HL-60 (cell line): ENCODE measurements at regions not wholly inside any gene's neighbourhood (a gene's known extent, or its start where the extent isn't known, plus 50 kb on each side); places are given as distances from the start of the nearest gene placed in this dataset.

Source experiments
- DNase-seq, 2 experiments: peaks; one replicate each; pipeline ENCODE4 v3.0.0-alpha.2; 2010 to 2020; ENCODE audit warnings: low read depth in 1 of 2, low spot score in 1 of 2
- H3K27ac ChIP-seq: fragments of 250-450 bp; sonication (Bioruptor Pico); replicated peaks from 2 replicates; pipeline ENCODE4 v1.5.1; 2020; ENCODE audit warnings: mild to moderate bottlenecking, moderate library complexity
- H3K27me3 ChIP-seq: fragments of 250-450 bp; sonication (Bioruptor Pico); 2 replicates; pipeline ENCODE4 v1.5.1; 2021; ENCODE audit warnings: mild to moderate bottlenecking, moderate library complexity; ENCODE audit not compliant: insufficient read depth, poor library complexity, severe bottlenecking
- H3K4me3 ChIP-seq: replicated peaks from 2 replicates; pipeline ENCODE4 v1.5.1; 2011; ENCODE audit warnings: mild to moderate bottlenecking, control low read depth, low read length; ENCODE audit not compliant: insufficient read depth
- GABPA ChIP-seq: IDR thresholded peaks from 2 replicates; pipeline ENCODE4 v1.6.1; 2012; ENCODE audit warnings: low read depth
- POLR2AphosphoS5 ChIP-seq: IDR thresholded peaks from 2 replicates; pipeline ENCODE4 v1.6.1; 2012; ENCODE audit warnings: low read depth
- SPI1 ChIP-seq: IDR thresholded peaks from 2 replicates; pipeline ENCODE4 v1.6.1; 2012; ENCODE audit warnings: low read depth, mild to moderate bottlenecking, borderline replicate concordance
- TF ChIP-seq, protein P1 (sequence below): IDR thresholded peaks from 2 replicates; pipeline ENCODE4 v1.6.1; 2012; ENCODE audit warnings: low read depth; ENCODE audit not compliant: insufficient replicate concordance
- TF ChIP-seq, protein P2 (sequence below): IDR thresholded peaks from one replicate; pipeline ENCODE4 v1.5.1; 2011; ENCODE audit warnings: low read length, control low read depth, inconsistent platforms; ENCODE audit not compliant: insufficient read depth

DNA sequence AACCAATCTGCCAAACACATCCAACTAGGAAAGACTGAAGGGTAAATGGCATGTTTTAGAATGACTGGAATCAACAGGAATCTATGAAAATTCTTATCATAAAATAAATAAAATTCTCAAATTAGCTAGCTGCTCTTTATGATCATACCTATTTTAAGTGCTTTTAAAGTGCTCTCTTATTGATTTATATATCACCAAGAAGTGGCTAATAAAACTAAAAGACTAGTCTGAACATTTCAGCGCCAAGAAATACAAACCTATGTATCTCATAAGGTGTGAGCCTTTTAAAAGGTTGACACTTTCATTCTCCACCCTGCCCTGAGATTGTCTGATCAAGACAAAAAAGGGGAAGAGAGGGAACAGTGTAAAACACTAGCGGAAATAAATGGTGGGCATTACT is 136.8 kb upstream of the ARHGAP42 start:
- TF ChIP-seq POLR2AphosphoS5: no peak
- TF ChIP-seq SPI1: no peak
- no peak for DNase-seq
- Histone ChIP-seq H3K27me3 (no peaks in the 10 kb centered on the region), H3K4me3 (no peak overlapping the region), H3K27ac (no peak overlapping the region)

DNA sequence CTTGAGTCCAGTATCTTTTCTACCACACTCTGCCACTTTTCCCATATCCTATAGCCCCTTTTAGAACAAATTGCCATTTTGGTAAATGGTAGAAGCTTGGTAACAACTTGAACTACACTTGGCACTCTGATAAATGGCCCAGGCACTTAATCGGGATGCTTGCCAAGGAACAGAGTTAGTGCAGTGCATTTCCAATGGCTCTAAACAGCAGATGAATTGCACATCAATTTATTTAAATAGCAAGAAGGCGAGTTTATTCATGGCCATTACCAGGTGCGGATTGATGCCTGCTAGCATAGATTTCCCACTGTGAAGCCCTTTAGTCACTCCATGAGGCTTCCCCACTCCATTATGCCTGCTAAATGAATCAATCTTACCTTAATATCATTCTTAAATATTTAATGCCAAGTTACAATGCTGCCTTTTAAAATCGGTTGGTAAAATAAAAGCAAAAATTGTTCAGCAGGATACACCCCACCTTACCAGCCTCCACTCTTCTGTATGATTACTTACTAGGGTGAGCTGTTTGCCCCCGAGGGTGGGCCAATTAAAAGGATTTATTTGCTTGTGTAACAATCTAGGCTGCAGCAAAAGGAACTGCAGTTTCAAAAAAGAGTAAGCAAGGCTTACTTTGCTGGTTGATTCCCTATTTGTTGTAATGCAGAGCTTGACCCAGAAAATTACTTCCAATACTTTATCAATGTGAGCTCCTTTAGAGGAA is 136.0 kb upstream of the ARHGAP42 start:
- no peak for DNase-seq
- Histone ChIP-seq H3K27me3 (no peaks in the 10 kb centered on the region), H3K4me3 (no peak overlapping the region), H3K27ac (no peak overlapping the region)
- TF ChIP-seq POLR2AphosphoS5 (no peak), SPI1 (no peak), GABPA (no peak)
- TF ChIP-seq, protein P1, sequence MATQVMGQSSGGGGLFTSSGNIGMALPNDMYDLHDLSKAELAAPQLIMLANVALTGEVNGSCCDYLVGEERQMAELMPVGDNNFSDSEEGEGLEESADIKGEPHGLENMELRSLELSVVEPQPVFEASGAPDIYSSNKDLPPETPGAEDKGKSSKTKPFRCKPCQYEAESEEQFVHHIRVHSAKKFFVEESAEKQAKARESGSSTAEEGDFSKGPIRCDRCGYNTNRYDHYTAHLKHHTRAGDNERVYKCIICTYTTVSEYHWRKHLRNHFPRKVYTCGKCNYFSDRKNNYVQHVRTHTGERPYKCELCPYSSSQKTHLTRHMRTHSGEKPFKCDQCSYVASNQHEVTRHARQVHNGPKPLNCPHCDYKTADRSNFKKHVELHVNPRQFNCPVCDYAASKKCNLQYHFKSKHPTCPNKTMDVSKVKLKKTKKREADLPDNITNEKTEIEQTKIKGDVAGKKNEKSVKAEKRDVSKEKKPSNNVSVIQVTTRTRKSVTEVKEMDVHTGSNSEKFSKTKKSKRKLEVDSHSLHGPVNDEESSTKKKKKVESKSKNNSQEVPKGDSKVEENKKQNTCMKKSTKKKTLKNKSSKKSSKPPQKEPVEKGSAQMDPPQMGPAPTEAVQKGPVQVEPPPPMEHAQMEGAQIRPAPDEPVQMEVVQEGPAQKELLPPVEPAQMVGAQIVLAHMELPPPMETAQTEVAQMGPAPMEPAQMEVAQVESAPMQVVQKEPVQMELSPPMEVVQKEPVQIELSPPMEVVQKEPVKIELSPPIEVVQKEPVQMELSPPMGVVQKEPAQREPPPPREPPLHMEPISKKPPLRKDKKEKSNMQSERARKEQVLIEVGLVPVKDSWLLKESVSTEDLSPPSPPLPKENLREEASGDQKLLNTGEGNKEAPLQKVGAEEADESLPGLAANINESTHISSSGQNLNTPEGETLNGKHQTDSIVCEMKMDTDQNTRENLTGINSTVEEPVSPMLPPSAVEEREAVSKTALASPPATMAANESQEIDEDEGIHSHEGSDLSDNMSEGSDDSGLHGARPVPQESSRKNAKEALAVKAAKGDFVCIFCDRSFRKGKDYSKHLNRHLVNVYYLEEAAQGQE: no peak
- TF ChIP-seq, protein P2, sequence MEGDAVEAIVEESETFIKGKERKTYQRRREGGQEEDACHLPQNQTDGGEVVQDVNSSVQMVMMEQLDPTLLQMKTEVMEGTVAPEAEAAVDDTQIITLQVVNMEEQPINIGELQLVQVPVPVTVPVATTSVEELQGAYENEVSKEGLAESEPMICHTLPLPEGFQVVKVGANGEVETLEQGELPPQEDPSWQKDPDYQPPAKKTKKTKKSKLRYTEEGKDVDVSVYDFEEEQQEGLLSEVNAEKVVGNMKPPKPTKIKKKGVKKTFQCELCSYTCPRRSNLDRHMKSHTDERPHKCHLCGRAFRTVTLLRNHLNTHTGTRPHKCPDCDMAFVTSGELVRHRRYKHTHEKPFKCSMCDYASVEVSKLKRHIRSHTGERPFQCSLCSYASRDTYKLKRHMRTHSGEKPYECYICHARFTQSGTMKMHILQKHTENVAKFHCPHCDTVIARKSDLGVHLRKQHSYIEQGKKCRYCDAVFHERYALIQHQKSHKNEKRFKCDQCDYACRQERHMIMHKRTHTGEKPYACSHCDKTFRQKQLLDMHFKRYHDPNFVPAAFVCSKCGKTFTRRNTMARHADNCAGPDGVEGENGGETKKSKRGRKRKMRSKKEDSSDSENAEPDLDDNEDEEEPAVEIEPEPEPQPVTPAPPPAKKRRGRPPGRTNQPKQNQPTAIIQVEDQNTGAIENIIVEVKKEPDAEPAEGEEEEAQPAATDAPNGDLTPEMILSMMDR: no peak

DNA sequence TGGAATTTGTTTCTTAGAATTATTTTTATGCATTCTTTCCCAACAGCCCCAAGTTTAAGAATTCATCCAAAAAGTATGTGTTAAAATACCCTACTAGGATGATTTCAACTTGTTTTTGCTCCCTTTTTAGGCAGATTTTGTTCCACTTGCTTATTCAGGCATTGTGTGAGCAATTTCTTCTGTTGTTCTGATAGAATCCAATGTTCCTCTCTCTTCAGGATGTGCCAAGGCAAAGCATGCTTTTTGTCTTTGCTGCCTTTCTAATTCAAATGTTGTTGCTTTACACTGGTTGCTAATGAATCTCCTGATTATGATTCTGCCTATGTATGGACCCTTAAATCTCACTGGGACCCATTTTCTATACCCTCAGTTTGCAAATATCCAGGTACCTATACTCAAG is 131.2 kb upstream of the ARHGAP42 start:
- Histone ChIP-seq H3K27me3 (no peaks in the 10 kb centered on the region), H3K4me3 (no peak overlapping the region), H3K27ac (no peak overlapping the region)
- DNase-seq: no peak
- TF ChIP-seq, protein P2: no peak
- TF ChIP-seq, protein P1: no peak
- TF ChIP-seq POLR2AphosphoS5 (no peak), SPI1 (no peak), GABPA (no peak)

DNA sequence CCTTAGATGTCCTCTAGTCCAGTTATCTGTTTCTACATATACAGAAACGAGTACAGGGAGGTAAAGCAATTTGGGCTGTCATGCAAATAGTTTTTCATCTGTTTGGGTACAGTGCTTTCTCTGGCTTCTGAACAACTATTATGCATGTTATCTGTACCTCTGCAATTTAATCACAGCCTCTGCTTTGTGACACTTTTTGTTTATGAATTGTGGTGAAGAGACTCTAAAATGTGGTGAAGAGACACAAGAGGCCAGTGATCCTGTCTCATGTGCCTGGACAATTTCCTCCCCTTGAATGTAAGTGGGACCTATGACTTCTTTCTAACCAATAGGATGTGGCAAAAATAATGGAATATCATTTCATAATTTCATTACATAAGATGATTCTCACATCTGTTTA is 130.3 kb upstream of the ARHGAP42 start:
- Histone ChIP-seq H3K4me3 (no peak overlapping the region), H3K27ac (no peak overlapping the region), H3K27me3 (no peaks in the 10 kb centered on the region)
- no peak for TF ChIP-seq SPI1
- no peak for TF ChIP-seq POLR2AphosphoS5
- DNase-seq: no peak
